Activated T-helper 1 cell treated with Interleukin-2 at 50 U/mL for 16 hours (primary cell): ENCODE measurements at regions not wholly inside any gene's neighbourhood (a gene's known extent, or its start where the extent isn't known, plus 50 kb on each side); places are given as distances from the start of the nearest gene placed in this dataset.

ENCODE experiments used
- DNase-seq: peaks from one replicate; pipeline ENCODE4 v3.0.0-alpha.2; 2020; ENCODE audit warnings: low read depth

GRCh38 chr17:34135841-34136240 lies 119.2 kb upstream of the CCL2 start:
- DNase-seq: no peak

- DNase-seq: no peak
These were observed 115.1 kb upstream of the CCL2 start for GRCh38 chr17:34140006-34140405.

GRCh38 chr17:34141590-34141989 lies 113.5 kb upstream of the CCL2 start:
- no peak for DNase-seq

- no peak for DNase-seq
These were observed 111.7 kb upstream of the CCL2 start for GRCh38 chr17:34143430-34143829.

GRCh38 chr17:34146440-34147043 lies 108.5 kb upstream of the CCL2 start:
- peak; percentile 22 for DNase-seq

- no peak for DNase-seq
These were observed 104.0 kb upstream of the CCL2 start for GRCh38 chr17:34151102-34151501.

GRCh38 chr17:34153991-34154390 lies 101.1 kb upstream of the CCL2 start:
- DNase-seq: no peak

GRCh38 chr17:34154961-34155730 lies 99.9 kb upstream of the CCL2 start:
- DNase-seq: no peak

- no peak for DNase-seq
These were observed 99.1 kb upstream of the CCL2 start for GRCh38 chr17:34155947-34156346.

GRCh38 chr17:34156401-34156740 lies 98.7 kb upstream of the CCL2 start:
- DNase-seq: no peak

- DNase-seq: no peak
These were observed 98.1 kb upstream of the CCL2 start for GRCh38 chr17:34156741-34157589.

GRCh38 chr17:34161690-34162089 lies 93.4 kb upstream of the CCL2 start:
- no peak for DNase-seq

GRCh38 chr17:34163123-34163522 lies 92.0 kb upstream of the CCL2 start:
- DNase-seq: no peak

- no peak for DNase-seq
These were observed 91.4 kb upstream of the CCL2 start for GRCh38 chr17:34163646-34164045.

- DNase-seq: no peak
These were observed 90.2 kb upstream of the CCL2 start for GRCh38 chr17:34164837-34165236.

- DNase-seq: no peak
These were observed 88.7 kb upstream of the CCL2 start for GRCh38 chr17:34166352-34166751.

- DNase-seq: no peak
These were observed 87.7 kb upstream of the CCL2 start for GRCh38 chr17:34167354-34167753.

GRCh38 chr17:34168989-34169388 lies 86.1 kb upstream of the CCL2 start:
- no peak for DNase-seq

- DNase-seq: no peak
These were observed 85.6 kb upstream of the CCL2 start for GRCh38 chr17:34169496-34169895.

- no peak for DNase-seq
These were observed 83.8 kb upstream of the CCL2 start for GRCh38 chr17:34171245-34171818.

- DNase-seq: no peak
These were observed 82.6 kb upstream of the CCL2 start for GRCh38 chr17:34172390-34172918.

- no peak for DNase-seq
These were observed 81.8 kb upstream of the CCL2 start for GRCh38 chr17:34173241-34173640.
